Neural crest cell (in vitro differentiated cells): ENCODE measurements at regions not wholly inside any gene's neighbourhood (a gene's known extent, or its start where the extent isn't known, plus 50 kb on each side); places are given as distances from the start of the nearest gene placed in this dataset.

ENCODE experiments used
- DNase-seq: peaks from one replicate; pipeline ENCODE4 v3.0.0; 2021; ENCODE audit warnings: low read depth, mixed read lengths, low spot score
- H3K27ac Mint-ChIP-seq: one replicate; pipeline ENCODE4 v1.8.0; 2021; ENCODE audit warnings: mild to moderate bottlenecking, mixed read lengths; ENCODE audit not compliant: unreplicated experiment
- H3K27me3 Mint-ChIP-seq: 2 replicates; pipeline ENCODE4 v1.8.0; 2021; ENCODE audit warnings: low read depth, mild to moderate bottlenecking, mixed read lengths
- H3K36me3 Mint-ChIP-seq: 2 replicates; pipeline ENCODE4 v1.8.0; 2021; ENCODE audit warnings: low read depth, mild to moderate bottlenecking, mixed read lengths
- H3K4me1 Mint-ChIP-seq: 2 replicates; pipeline ENCODE4 v1.8.0; 2021; ENCODE audit warnings: mixed read lengths
- H3K4me3 Mint-ChIP-seq: one replicate; pipeline ENCODE4 v1.8.0; 2021; ENCODE audit warnings: mild to moderate bottlenecking, mixed read lengths
- H3K9me3 Mint-ChIP-seq: 2 replicates; pipeline ENCODE4 v1.8.0; 2021; ENCODE audit warnings: mixed read lengths
- TF ChIP-seq, protein P1 (sequence below): fragments of 200-600 bp; sonication (generic); conservative IDR thresholded peaks from 2 replicates; pipeline ENCODE4 v1.5.0; 2021; ENCODE audit warnings: antibody characterized with exemption, mild to moderate bottlenecking

DNA sequence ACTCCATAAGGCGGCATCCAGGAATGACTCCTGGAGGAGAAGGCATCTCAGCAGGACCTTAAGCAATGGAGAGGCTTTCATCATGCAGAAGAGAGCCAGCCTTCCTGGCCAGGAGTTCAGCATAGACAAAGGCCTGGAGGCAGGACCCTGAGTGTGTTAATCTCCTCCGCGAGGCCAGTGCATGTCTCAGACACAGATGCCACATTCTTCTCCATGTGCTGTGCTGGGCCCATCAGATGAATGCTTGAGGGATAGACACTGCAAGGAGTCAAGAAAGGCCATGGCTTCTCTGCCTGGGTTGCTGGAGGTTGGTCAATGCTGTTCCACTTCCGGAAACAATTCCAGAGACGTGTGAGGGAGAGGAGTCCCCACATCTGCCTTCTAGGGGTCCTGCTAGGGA is 147.5 kb downstream of the IRX5 start:
- TF ChIP-seq, protein P1, sequence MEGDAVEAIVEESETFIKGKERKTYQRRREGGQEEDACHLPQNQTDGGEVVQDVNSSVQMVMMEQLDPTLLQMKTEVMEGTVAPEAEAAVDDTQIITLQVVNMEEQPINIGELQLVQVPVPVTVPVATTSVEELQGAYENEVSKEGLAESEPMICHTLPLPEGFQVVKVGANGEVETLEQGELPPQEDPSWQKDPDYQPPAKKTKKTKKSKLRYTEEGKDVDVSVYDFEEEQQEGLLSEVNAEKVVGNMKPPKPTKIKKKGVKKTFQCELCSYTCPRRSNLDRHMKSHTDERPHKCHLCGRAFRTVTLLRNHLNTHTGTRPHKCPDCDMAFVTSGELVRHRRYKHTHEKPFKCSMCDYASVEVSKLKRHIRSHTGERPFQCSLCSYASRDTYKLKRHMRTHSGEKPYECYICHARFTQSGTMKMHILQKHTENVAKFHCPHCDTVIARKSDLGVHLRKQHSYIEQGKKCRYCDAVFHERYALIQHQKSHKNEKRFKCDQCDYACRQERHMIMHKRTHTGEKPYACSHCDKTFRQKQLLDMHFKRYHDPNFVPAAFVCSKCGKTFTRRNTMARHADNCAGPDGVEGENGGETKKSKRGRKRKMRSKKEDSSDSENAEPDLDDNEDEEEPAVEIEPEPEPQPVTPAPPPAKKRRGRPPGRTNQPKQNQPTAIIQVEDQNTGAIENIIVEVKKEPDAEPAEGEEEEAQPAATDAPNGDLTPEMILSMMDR = no peak
- no peak overlapping the region for H3K27ac Mint-ChIP-seq
- H3K9me3 Mint-ChIP-seq = peaks cover 7% of the 10 kb centered on the region
- DNase-seq = no peak
- H3K36me3 Mint-ChIP-seq = no peaks in the 10 kb centered on the region
- no peaks in the 10 kb centered on the region for H3K27me3 Mint-ChIP-seq
- H3K4me3 Mint-ChIP-seq = no peak overlapping the region
- H3K4me1 Mint-ChIP-seq = peaks cover 9% of the 10 kb centered on the region

DNA sequence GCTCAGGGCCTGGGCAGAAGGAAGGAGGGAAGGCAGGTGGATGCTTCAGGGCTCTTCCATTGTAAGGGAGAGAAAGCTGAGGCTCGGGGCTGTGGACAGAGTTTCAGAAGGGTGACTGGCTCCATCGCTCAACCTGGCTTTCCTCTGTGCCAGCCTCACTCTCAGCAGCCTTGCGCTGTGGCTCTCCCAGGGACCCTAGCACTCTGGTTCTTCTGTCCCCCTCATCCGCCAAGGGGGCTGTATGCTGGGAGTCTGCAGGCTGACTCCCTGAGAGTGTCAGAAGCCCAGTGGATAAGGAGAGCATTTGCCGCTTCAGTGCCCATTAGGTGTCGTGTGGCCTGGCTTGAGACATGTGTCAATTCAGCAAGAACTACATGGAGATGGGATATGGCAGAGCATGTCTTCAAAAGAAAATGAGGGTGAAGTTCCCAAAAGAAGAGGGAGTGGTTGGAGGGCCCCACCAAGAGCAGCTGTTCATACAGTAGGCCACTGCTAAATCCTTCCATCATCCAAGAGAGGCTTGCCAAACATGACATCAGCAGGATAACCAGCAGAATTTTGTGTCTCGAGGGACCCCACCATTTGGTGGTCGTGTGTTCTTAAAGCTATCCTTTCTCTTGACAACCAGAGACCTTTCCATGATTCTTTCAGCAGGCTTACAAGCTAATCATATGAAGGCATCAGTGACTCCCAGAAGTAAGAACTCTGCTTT is 148.2 kb downstream of the IRX5 start:
- Mint-ChIP-seq H3K36me3 (no peaks in the 10 kb centered on the region), H3K27ac (no peak overlapping the region), H3K27me3 (no peaks in the 10 kb centered on the region), H3K4me1 (peaks cover 9% of the 10 kb centered on the region), H3K9me3 (peaks cover 7% of the 10 kb centered on the region), H3K4me3 (no peak overlapping the region)
- TF ChIP-seq, protein P1 = no peak
- no peak for DNase-seq

DNA sequence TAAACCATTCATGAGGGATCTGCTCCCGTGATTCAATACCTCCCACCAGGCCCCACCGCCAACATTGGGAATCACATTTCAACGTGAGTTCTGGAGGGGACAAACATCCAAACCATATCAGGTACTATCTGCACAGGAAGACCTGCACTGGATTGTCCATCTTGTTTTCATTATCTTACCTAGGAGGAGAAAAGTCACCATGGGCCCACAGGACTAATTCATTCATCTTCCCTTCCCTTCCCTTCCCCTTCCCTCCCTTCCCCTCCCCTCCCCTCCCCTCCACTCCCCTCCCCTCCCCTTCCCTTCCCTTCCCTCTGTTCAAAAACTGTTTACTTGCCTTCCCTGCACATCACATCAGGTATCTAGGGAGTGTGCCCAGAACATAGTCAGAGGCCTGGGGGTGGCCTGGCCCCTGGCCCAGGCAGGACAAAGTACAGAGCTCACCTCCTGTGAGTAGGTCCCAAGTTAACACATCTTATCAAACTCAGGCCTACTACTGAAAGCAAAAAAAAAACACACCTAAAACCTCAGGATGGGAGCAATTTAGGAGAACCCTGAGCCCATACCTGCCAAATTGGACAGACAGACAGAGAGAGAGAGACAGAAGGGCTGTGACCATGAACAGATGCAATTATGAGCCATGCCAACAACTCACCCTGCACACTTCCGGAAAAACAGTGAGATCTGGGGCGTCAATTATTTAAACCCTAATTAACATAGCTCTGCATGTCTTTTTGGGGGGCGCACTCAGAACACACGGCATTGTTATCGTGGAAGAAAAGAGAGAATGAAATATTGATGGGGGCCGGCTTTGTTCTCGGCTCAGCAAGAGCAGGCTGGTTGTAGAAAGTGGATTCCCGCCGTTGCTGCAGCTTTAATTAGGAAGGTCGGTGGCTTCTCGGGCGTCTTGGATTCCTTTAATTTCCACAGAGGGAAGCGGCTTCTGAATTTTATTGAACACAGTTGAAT is 151.2 kb downstream of the IRX5 start:
- peaks cover 12% of the 10 kb centered on the region for H3K4me1 Mint-ChIP-seq
- TF ChIP-seq, protein P1 = no peak
- no peaks in the 10 kb centered on the region for H3K36me3 Mint-ChIP-seq
- no peak overlapping the region for H3K27ac Mint-ChIP-seq
- no peaks in the 10 kb centered on the region for H3K27me3 Mint-ChIP-seq
- peaks cover 7% of the 10 kb centered on the region for H3K9me3 Mint-ChIP-seq
- no peak for DNase-seq
- H3K4me3 Mint-ChIP-seq = no peak overlapping the region

DNA sequence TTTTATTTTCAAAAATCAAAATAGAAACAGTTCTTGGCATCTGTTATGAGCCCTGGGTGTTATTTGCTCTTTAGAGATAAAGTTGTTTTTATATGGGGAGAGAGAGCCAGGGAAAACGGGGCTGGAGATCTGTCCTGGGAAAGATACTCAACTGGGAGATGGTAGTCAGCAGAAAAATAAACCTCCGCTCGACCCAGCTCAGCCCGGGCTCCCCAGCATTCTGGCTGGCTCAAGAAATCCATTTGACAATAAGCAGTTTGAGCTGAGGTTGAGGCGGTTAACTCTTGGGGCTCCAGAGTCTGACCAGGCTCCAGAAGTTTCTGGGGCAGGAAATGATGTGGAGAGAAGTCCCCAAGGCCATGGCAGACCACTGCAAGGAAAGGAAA is 151.9 kb downstream of the IRX5 start:
- Mint-ChIP-seq H3K27me3 (no peaks in the 10 kb centered on the region), H3K4me1 (peaks cover 13% of the 10 kb centered on the region), H3K27ac (no peak overlapping the region), H3K36me3 (no peaks in the 10 kb centered on the region), H3K9me3 (peaks cover 7% of the 10 kb centered on the region), H3K4me3 (no peak overlapping the region)
- DNase-seq = no peak
- TF ChIP-seq, protein P1 = no peak

DNA sequence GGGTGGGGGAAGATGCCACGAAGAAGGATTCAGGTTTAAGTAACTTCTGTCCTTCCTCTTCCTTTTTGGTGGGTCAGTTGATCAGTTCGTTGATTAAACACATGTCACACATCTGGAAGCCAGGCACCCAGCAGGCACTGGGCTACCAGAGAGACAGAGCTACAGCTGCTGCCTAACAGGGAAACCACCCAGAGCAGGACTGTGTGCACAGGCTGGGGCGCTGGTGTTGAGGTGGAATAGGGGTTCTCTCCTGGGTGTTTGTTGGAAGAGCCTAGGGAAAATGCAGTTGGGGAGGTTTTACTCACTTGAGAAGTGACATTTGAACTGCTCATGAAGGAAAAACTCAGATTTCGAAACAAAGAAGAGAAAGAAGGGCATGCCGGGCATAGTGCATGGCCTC is 152.4 kb downstream of the IRX5 start:
- DNase-seq = no peak
- Mint-ChIP-seq H3K4me3 (no peak overlapping the region), H3K4me1 (peaks cover 13% of the 10 kb centered on the region), H3K27me3 (no peaks in the 10 kb centered on the region), H3K27ac (peak overlapping the region; percentile 69), H3K36me3 (no peaks in the 10 kb centered on the region), H3K9me3 (peaks cover 7% of the 10 kb centered on the region)
- TF ChIP-seq, protein P1 = no peak
